Neural progenitor cell (in vitro differentiated cells): ENCODE measurements at regions not wholly inside any gene's neighbourhood (a gene's known extent, or its start where the extent isn't known, plus 50 kb on each side); places are given as distances from the start of the nearest gene placed in this dataset.

Experiments
- DNase-seq: peaks from one replicate; pipeline ENCODE4 v3.0.0-alpha.2; 2016; ENCODE audit warnings: low spot score
- H2AFZ ChIP-seq: fragments of 200-600 bp; sonication (generic); replicated peaks from 2 replicates; pipeline ENCODE4 v1.6.1; 2016; ENCODE audit warnings: antibody characterized with exemption
- H3F3A ChIP-seq: fragments of 200-600 bp; sonication (generic); 2 replicates; pipeline ENCODE4 v1.6.1; 2016; ENCODE audit warnings: antibody characterized with exemption, low read depth
- H3K27ac ChIP-seq: fragments of 200-600 bp; sonication (generic); 2 replicates; pipeline ENCODE4 v1.5.1; 2016; ENCODE audit warnings: mild to moderate bottlenecking
- H3K27me3 ChIP-seq: fragments of 200-600 bp; sonication (generic); 2 replicates; pipeline ENCODE4 v1.6.1; 2016; ENCODE audit warnings: mild to moderate bottlenecking, moderate library complexity
- H3K36me3 ChIP-seq: fragments of 200-600 bp; sonication (generic); 2 replicates; pipeline ENCODE4 v1.5.1; 2016
- H3K4me1 ChIP-seq: fragments of 200-600 bp; sonication (generic); 2 replicates; pipeline ENCODE4 v1.6.1; 2016; ENCODE audit warnings: mixed run types
- H3K4me2 ChIP-seq: fragments of 200-600 bp; sonication (generic); 2 replicates; pipeline ENCODE4 v1.6.1; 2016
- H3K4me3 ChIP-seq: fragments of 200-600 bp; sonication (generic); 2 replicates; pipeline ENCODE4 v1.5.1; 2016
- H3K79me2 ChIP-seq: fragments of 200-600 bp; sonication (generic); 2 replicates; pipeline ENCODE4 v1.6.1; 2016; ENCODE audit warnings: low read depth
- H3K9ac ChIP-seq: fragments of 200-600 bp; sonication (generic); 2 replicates; pipeline ENCODE4 v1.6.1; 2016
- H3K9me3 ChIP-seq: fragments of 200-600 bp; sonication (generic); 2 replicates; pipeline ENCODE4 v1.5.1; 2016; ENCODE audit warnings: low read depth
- H4K20me1 ChIP-seq: fragments of 200-600 bp; sonication (generic); 2 replicates; pipeline ENCODE4 v1.6.1; 2016; ENCODE audit warnings: low read depth
- H3K27ac Mint-ChIP-seq: 3 replicates; pipeline ENCODE4 v1.8.0; 2021; ENCODE audit warnings: mixed read lengths
- H3K27me3 Mint-ChIP-seq: 2 replicates; pipeline ENCODE4 v1.8.0; 2022; ENCODE audit warnings: low read depth, mild to moderate bottlenecking, inconsistent platforms, moderate library complexity, mixed read lengths; ENCODE audit not compliant: insufficient read depth
- H3K36me3 Mint-ChIP-seq: 3 replicates; pipeline ENCODE4 v1.8.0; 2021; ENCODE audit warnings: mixed read lengths
- H3K4me1 Mint-ChIP-seq: 3 replicates; pipeline ENCODE4 v1.8.0; 2021; ENCODE audit warnings: mixed read lengths
- H3K4me3 Mint-ChIP-seq: 3 replicates; pipeline ENCODE4 v1.8.0; 2021; ENCODE audit warnings: mild to moderate bottlenecking, moderate library complexity, mixed read lengths
- H3K9me3 Mint-ChIP-seq: 3 replicates; pipeline ENCODE4 v1.8.0; 2020; ENCODE audit warnings: mixed read lengths
- EZH2 ChIP-seq: fragments of 200-600 bp; sonication (generic); IDR thresholded peaks from 2 replicates; pipeline ENCODE4 v1.6.1; 2017; ENCODE audit warnings: antibody characterized with exemption, mild to moderate bottlenecking, moderate library complexity
- EZH2phosphoT487 ChIP-seq: fragments of 200-600 bp; sonication (generic); IDR thresholded peaks from 2 replicates; pipeline ENCODE4 v1.6.1; 2017; ENCODE audit warnings: antibody characterized with exemption
- TF ChIP-seq, protein P1 (sequence below): fragments of 200-600 bp; sonication (generic); IDR thresholded peaks from 2 replicates; pipeline ENCODE4 v1.5.1; 2017; ENCODE audit warnings: antibody characterized with exemption, mild to moderate bottlenecking

DNA sequence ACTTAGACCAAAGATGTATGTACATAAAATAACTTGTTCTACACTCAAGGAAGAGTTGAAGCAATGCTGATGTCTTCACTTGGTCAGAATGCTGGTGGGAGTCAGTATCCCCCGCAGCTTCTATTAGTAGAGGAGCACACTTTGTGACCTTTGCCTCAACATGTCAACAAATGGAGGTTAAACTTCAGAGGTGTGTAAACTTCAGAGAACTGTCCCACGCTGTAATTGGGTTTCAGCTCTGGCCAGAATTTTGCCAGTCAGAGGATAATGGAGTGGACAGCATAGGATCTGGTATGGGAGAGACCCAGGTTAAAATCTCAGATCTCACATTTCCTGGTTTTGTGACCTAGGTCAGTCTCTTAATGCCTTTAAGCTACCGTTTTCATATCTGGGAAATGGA is 107.6 kb upstream of the ZNF644 start:
- Mint-ChIP-seq H3K36me3 (no peaks in the 10 kb centered on the region), H3K4me1 (no peaks in the 10 kb centered on the region), H3K9me3 (no peaks in the 10 kb centered on the region), H3K27ac (no peak overlapping the region), H3K27me3 (peaks cover 2% of the 10 kb centered on the region), H3K4me3 (no peak overlapping the region)
- TF ChIP-seq, protein P1, sequence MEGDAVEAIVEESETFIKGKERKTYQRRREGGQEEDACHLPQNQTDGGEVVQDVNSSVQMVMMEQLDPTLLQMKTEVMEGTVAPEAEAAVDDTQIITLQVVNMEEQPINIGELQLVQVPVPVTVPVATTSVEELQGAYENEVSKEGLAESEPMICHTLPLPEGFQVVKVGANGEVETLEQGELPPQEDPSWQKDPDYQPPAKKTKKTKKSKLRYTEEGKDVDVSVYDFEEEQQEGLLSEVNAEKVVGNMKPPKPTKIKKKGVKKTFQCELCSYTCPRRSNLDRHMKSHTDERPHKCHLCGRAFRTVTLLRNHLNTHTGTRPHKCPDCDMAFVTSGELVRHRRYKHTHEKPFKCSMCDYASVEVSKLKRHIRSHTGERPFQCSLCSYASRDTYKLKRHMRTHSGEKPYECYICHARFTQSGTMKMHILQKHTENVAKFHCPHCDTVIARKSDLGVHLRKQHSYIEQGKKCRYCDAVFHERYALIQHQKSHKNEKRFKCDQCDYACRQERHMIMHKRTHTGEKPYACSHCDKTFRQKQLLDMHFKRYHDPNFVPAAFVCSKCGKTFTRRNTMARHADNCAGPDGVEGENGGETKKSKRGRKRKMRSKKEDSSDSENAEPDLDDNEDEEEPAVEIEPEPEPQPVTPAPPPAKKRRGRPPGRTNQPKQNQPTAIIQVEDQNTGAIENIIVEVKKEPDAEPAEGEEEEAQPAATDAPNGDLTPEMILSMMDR: no peak
- TF ChIP-seq EZH2phosphoT487 (no peak), EZH2 (no peak)
- no peak for DNase-seq
- peaks cover 4% of the 10 kb centered on the region for H3K4me1 ChIP-seq
- H3K9me3 ChIP-seq: no peaks in the 10 kb centered on the region
- H2AFZ ChIP-seq: no peak overlapping the region
- H3K27ac ChIP-seq: no peak overlapping the region
- no peak overlapping the region for H3K4me3 ChIP-seq
- H3K9ac ChIP-seq: no peak overlapping the region
- no peaks in the 10 kb centered on the region for H3K36me3 ChIP-seq
- H3F3A ChIP-seq: no peaks in the 10 kb centered on the region
- H4K20me1 ChIP-seq: no peaks in the 10 kb centered on the region
- no peaks in the 10 kb centered on the region for H3K27me3 ChIP-seq
- H3K4me2 ChIP-seq: no peak overlapping the region
- H3K79me2 ChIP-seq: no peaks in the 10 kb centered on the region

DNA sequence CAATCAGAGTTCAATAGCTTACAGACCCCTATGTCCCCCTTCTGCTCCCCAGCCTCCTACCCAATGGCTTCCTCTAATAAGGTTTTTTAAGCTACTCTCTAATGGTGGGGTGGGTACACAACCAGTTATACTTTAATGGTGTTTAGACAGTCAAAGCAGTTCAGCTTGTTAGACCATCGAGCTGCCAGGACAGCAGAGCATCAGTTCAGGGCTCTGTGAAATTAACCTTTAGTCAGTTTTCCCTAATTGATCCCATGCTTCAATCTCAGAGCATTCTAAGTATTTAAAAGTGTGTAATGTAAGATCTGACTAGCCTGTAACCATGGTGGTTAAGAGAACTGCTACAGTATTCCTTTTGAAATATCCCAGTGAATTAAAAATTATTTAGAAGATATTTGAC is 107.2 kb upstream of the ZNF644 start:
- H3K27me3 Mint-ChIP-seq: peaks cover 2% of the 10 kb centered on the region

DNA sequence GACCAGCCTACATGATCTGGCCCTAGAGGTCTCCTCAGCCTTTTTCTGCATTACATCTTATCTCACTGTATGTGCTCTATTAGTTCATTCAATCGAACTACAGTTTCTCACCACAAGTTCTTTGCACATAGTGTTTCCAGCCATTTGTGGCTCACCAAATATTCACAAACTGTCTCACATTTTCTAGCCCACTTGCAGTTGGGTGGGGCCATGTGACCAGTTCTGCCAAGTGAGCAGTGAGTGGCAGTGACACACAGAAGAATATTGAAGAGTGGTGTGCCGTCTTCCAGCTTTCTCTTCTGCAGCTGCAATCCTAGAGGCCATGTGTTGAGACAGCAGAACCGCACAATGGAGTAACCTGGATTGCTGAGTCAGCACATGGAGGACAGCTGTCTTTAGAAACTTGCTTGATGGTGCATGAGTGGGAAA is 103.2 kb upstream of the ZNF644 start:
- H3K36me3 ChIP-seq: no peaks in the 10 kb centered on the region
- peaks cover 16% of the 10 kb centered on the region for H3K4me1 ChIP-seq
- no peaks in the 10 kb centered on the region for H4K20me1 ChIP-seq
- peaks cover 4% of the 10 kb centered on the region for H3K4me1 Mint-ChIP-seq
- H3K27ac ChIP-seq: no peak overlapping the region
- H3K27me3 Mint-ChIP-seq: peaks cover 3% of the 10 kb centered on the region
- H3K4me3 Mint-ChIP-seq: no peak overlapping the region
- H3K9me3 ChIP-seq: no peaks in the 10 kb centered on the region
- H3F3A ChIP-seq: no peaks in the 10 kb centered on the region
- DNase-seq: peak; percentile 23
- no peak overlapping the region for H3K9ac ChIP-seq
- no peak for TF ChIP-seq EZH2phosphoT487
- no peak for TF ChIP-seq EZH2
- TF ChIP-seq, protein P1: no peak
- no peaks in the 10 kb centered on the region for H3K27me3 ChIP-seq
- H3K36me3 Mint-ChIP-seq: no peaks in the 10 kb centered on the region
- H3K9me3 Mint-ChIP-seq: no peaks in the 10 kb centered on the region
- H3K27ac Mint-ChIP-seq: no peak overlapping the region
- H3K79me2 ChIP-seq: no peaks in the 10 kb centered on the region
- H3K4me3 ChIP-seq: no peak overlapping the region
- no peak overlapping the region for H3K4me2 ChIP-seq
- peak overlapping the region; percentile 30 for H2AFZ ChIP-seq

More for the DNA sequence above, 107.2 kb upstream of the ZNF644 start:
- Histone ChIP-seq H2AFZ (no peak overlapping the region), H3K4me1 (peaks cover 4% of the 10 kb centered on the region), H3F3A (no peaks in the 10 kb centered on the region), H3K4me3 (no peak overlapping the region), H3K27me3 (no peaks in the 10 kb centered on the region), H3K79me2 (no peaks in the 10 kb centered on the region), H4K20me1 (no peaks in the 10 kb centered on the region), H3K4me2 (no peak overlapping the region), H3K9me3 (no peaks in the 10 kb centered on the region), H3K36me3 (no peaks in the 10 kb centered on the region), H3K27ac (no peak overlapping the region), H3K9ac (no peak overlapping the region)
- no peak for DNase-seq
- Mint-ChIP-seq H3K27ac (no peak overlapping the region), H3K9me3 (no peaks in the 10 kb centered on the region), H3K4me1 (no peaks in the 10 kb centered on the region), H3K36me3 (no peaks in the 10 kb centered on the region), H3K4me3 (no peak overlapping the region)
- TF ChIP-seq EZH2phosphoT487 (no peak), EZH2 (no peak)
- TF ChIP-seq, protein P1: no peak
